ENCODE measurements at regions not wholly inside any gene's neighbourhood (a gene's known extent, or its start where the extent isn't known, plus 50 kb on each side); places are given as distances from the start of the nearest gene placed in this dataset.
"Not testable (repeated sequence)": the region's sequence is repeated elsewhere in the genome, so short reads cannot be mapped to it uniquely, and the experiment has no call there.

DNA sequence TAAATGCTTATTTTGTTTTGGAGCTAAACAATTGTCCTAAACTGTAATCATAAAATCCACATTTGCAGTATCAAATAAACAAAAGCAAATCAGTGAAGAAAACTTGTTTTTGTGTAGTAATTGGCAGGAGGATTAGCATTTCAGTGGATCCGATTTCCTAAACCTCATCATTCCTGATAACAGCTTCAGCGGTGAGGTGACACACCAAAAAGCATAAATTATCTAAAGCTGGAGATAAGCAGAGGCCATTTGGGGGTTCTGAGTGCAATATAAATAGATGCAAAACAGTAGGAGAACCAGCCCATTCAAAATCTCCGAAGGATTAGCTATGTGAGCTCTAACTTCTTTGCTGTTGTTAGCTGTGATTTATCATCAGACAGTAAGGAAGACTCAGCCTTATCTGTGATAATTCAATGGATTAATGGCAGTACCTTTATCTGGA is 235.8 kb downstream of the EPHA7 start:
- DNase-seq: no peak

- no peak for DNase-seq
Measured at GRCh38 chr6:93182938-93183479, 236.3 kb downstream of the EPHA7 start.

GRCh38 chr6:93177918-93178317 is 241.4 kb downstream of the EPHA7 start:
- DNase-seq: no peak

GRCh38 chr6:93177438-93177837 is 241.9 kb downstream of the EPHA7 start:
- no peak for DNase-seq

GRCh38 chr6:93176070-93176469 is 243.3 kb downstream of the EPHA7 start:
- no peak for DNase-seq

GRCh38 chr6:93173573-93173972 is 245.8 kb downstream of the EPHA7 start:
- DNase-seq: not testable (repeated sequence)

DNA sequence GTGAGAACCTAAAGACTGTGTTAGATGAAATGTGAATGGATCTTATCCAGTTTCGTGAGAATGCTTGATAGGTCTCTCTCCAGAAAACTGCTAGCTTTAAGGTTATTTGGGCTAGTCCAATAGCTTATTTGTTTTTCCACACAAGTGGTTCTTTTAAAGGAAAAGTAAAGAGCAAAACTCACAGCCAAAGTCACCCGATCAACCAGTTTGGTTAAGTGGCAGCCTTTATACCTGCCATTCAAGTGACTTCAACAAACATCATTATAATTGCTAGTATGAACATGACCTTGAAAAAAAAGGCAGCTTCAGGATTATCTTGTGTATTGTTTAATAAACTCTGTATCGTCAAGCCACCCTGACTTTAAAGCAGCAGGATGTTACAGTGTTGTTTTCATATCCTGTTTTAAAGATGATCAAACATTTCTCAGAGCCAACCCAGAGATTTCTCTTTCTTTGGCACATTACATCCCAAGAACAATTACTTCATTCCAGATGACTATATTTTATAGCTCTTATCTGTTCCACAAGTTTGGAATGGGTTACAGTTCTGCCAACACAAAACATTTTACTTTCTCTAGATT is 253.4 kb downstream of the EPHA7 start:
- no peak for DNase-seq

GRCh38 chr6:93164781-93165180 is 254.6 kb downstream of the EPHA7 start:
- no peak for DNase-seq

DNA sequence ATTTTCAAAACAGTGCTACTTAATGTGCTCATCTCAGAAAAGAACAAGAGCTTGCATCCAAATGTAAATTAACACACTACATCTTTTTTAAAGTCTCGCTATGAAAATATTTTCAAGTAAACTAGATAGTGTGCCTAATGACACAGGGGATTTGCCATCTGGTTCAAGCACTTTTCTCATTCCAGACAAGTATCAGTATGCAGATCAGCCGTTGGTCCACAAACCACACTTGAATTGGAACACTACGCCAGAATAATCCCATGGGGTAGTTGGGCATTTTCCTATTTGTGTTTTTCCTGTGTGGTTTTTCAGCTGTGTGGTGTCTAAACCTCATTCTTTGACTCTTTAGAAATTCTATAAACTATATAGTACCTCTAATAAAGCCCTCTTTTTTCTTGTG is 256.2 kb downstream of the EPHA7 start:
- DNase-seq: no peak

DNA sequence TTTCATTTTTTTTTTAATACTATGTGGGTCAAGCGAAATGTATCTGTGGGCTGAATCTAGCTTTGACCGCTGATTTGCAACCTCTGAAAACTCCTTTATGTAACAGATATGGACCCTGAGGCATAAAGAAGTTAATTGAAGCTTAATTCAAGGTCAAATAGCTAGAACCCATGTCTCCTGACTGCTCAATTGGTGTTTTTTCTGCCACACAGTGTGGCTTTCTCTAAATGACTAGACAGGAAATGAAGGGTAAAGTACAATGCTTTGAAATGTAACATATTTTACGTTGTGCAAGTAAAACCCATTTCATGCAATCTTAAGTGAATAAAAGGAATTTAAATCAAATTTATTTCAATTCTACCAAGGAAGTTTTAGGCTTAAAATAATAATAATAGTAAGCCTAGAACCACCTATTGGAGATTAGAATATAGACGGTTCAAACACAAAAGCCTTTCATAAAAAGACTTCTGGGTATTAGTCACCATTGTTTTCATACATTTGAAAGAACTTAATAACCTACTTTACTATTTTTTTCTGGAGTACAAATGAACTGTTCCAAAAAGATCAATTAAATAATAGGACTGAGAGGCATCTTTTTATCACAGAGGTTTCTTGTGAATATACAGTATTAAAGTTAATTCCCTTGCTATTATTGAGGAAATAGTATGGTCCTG is 279.8 kb downstream of the EPHA7 start:
- no peak for DNase-seq

DNA sequence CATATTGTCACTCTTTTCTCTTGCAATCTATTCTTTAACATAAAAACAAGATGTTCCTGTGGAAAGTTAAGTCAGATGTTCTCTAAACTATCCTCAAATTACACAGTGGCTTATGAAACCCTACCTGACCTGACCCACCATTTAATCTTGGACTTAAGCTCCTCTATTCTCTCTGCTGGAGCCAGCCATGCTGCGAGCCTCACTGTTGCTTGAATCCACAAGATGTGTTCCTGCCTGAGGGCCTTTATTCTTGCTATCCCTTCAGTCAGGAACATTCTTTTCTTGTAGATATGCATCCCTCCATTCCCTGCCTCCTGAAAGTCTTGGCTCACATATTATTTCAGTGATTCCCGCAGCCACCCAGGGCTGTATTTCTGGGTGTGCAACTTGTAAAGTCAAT is 283.2 kb downstream of the EPHA7 start:
- no peak for DNase-seq

DNA sequence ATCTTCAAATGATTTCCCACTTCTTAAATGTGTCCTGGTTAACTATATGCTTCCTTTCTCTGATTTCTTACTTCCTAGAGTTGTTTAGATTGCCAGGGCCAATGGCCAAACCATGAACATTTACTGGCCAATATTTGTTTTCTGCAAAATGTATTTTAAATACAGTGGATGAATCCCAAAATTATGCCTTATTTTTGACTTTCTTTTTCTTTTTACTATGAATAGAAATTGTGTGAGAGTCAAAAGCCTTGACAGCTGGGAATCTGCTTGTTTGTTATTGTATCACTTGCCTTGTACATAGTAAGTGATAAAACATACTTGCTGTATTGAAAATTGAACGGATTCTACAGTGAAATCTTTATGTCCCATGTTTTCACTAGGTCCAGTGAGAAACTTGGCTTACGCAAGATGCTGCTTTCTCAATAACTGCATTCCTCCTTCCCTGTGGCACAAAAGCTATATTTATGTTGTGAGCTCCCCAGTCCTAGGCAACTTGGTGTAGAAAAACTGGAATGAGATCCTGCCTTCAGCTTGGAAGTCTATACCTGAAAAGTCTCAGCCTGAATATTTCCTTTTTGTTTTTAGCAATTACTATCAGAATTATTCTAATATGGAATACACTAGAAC is 295.2 kb downstream of the EPHA7 start:
- DNase-seq: no peak

GRCh38 chr6:93123585-93123984 is 295.8 kb downstream of the EPHA7 start:
- no peak for DNase-seq

DNA sequence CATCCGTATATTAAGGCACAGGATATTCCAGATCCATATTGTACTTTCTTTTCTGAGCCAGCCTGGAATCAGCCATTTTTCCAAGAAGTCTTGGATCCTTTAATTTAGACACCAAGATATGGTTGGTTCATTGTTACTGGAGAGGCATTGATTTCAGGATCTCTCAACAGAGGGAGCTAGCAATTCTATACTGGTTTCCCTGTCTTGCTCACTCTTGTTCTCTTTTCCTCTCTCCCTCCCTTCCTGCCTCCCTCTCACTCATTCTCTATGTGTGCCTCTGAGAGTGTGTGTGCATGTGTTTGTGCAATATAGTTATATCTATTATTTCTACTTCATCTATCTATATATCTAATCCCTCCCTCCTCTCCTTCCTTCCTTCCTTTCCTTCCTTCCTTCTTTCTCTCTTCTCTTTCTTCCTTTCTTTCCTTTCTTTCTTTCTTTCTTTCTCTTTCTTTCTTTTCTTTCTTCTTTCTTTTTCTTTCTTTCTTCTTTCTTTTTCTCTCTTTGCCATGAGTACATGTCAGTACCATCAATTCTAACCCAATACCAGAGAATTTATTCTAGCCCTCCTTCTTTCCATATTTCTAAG is 299.1 kb downstream of the EPHA7 start:
- DNase-seq: no peak

GRCh38 chr6:93105907-93106306 is 313.5 kb downstream of the EPHA7 start:
- DNase-seq: no peak

DNA sequence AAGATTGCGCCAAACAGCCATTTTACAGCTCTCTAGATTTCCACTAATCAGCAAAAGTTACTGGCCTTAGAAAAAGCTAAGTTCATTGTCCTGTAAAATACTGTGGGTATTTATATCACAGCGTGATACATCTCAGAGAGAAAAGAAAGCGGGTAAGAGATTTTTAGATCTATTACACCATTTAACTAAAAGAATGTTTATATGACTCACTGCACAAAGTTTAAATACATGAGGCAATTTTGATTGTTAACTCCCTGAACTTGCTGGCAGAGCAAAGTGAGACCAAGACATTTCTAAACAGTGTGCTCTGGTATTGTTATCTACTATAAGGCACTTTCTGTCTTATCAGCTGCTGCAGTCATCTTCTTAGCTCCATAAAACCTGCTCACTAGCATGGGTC is 314.3 kb downstream of the EPHA7 start:
- DNase-seq: no peak

DNA sequence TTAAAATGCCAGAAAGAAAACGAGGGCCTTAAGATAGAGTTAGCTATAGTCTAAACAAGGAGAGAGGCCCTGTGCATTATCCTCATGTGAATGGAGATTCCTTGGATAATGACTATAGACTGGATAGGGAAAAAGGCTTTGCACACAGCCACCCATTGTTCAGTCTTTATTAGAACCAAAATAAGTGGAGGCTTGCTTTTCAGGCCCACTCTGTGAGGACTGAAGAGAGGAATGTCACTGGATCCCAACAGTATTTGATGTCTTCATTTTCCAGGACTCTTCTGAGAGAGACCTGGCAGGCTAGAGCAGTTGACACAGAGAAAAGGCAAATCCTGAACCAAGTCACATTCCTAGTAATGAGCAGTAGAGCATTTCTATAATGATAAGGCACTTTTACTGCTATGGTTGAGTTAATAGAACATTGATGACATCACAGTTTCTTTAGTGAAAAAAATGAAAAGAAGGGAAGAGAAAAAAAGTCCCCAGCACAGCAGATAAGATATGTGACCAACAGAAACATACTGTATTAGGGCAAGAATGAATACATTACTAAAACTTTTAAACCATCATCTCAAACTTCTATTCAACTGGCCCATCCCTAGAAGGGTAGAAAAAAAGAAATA is 315.1 kb downstream of the EPHA7 start:
- DNase-seq: no peak

DNA sequence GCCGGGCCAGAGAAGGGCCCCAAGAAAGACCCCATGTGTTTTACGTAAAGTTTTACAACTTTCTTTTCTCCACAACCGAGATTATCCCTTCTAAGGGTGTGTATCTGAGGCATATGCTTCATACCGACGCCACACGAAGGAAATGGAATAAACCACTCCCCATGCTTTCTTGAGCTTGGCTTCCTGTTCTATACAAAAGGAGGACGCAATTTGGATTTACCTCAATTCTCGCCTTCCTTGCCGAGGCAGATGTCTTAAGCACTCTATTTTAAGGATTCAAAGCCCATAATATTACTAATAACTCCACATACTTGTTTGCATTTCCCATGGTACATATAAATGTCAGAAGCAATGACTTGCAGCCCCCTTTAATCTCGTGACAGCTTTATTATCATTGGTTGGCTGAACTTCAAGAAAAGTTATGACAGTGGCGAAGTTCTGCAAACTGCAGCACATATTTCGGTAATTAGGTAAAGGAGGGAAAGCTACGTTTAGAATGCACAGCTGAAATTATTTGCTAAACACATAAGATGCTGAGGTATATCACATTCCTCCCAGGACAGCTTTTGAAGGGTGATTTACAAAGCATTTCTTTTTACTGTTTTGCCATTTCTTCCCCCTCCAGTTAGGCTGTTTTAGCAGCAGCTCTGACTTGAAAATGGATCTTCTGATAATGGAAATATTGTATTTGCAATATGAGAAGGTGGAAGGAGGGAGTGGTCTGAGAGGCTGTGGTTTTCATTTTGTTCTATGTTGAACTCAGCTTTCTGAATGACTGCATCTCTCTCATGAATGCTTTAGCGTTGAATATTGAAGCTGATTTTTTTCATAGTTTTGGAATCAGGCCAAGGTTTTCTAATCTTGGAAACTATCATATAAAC is 330.5 kb downstream of the EPHA7 start:
- DNase-seq: no peak

GRCh38 chr6:93087606-93088005 is 331.8 kb downstream of the EPHA7 start:
- no peak for DNase-seq

- DNase-seq: no peak
Measured at GRCh38 chr6:93086351-93086750, 333.0 kb downstream of the EPHA7 start.

DNA sequence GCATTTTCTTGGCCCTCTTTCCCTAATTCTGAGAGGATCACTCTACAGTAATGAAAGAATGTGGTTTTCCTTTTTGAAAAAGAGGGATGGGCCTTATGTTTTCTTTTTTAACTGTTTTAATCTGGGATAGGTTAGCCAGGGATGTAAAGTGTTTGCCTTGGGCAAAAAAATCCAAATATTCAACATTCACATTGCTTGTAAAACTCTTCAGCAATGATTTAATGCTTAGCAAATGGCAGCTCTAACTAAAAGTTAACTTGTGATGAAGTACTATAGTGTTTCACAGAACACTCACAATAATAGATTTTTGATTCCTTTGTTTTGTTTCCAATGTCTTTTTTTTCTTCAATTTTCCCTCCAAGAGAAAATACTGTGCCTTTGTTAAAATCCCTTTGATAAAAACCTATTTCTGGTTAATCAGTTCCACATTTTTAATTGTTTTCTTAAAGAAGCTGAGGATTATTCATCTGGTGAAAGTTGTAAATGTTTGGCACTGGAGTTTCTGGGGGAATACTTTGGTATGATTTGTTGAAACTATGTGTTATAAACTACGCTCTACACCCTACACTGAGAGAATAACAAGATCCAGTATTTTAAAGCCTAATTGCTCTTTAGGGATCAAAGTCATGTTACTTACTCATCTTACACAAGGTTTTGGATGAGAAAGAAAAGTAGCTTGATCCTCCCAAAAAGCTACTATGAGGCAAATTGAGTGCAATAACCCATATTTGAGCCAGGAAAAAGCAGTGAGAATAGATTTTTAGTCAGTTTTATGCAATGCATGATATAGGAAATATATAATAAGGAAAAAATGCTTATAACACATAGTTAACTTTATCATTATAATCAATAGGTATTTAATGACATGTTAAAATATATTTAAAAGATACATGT is 335.8 kb downstream of the EPHA7 start:
- DNase-seq: no peak

All from activated effector memory CD4-positive, alpha-beta T cell treated with anti-CD3 and anti-CD28 coated beads, Interleukin-2, amount 50 U/mL, for 16 hours (primary cell).